Peyer's patch (tissue), 4 donors: ENCODE measurements at regions not wholly inside any gene's neighbourhood (a gene's known extent, or its start where the extent isn't known, plus 50 kb on each side); places are given as distances from the start of the nearest gene placed in this dataset.

Experiments used
- DNase-seq, 3 donors: peaks; one replicate each; pipeline ENCODE4 v3.0.0-alpha.2; 2017 to 2019
- H3K27ac ChIP-seq, 4 donors: fragments of 200-600 bp; sonication (generic); one replicate each; pipeline ENCODE4 v1.5.1; 2016 to 2019
- H3K27me3 ChIP-seq, 2 donors: fragments of 200-600 bp; sonication (generic); one replicate each; pipeline ENCODE4 v1.5.1; 2019
- H3K36me3 ChIP-seq, 3 donors: fragments of 200-600 bp; sonication (generic); one replicate each; pipeline ENCODE4 v1.5.1; 2016 to 2019
- H3K4me1 ChIP-seq, 4 donors: fragments of 200-600 bp; sonication (generic); one replicate each; pipeline ENCODE4 v1.5.1; 2016 to 2019
- H3K4me3 ChIP-seq, 4 donors: fragments of 200-600 bp; sonication (generic); 1 replicate in 3 of 4; 2 replicates in 1 of 4; pipeline ENCODE4 v1.5.1; 2016 to 2019; ENCODE audit warnings: mild to moderate bottlenecking in 1 of 4
- H3K9me3 ChIP-seq, 4 donors: fragments of 200-600 bp; sonication (generic); one replicate each; pipeline ENCODE4 v1.5.1; 2016 to 2019; ENCODE audit warnings: mild to moderate bottlenecking in 1 of 4
- POLR2A ChIP-seq, 2 donors: fragments of 450-650 bp; IDR thresholded peaks; one replicate each; pipeline ENCODE4 v1.5.1; 2017; ENCODE audit warnings: antibody characterized with exemption in 2 of 2, mild to moderate bottlenecking in 2 of 2, moderate library complexity in 2 of 2
- TF ChIP-seq, protein P1 (sequence below), 6 experiments: fragments of 450-650 bp in 4 of 6; fragments of 200-600 bp in 2 of 6; sonication (generic) in 1 of 6; IDR thresholded peaks; one replicate each; pipeline ENCODE4 v1.5.1; 2017 to 2019; ENCODE audit warnings: antibody characterized with exemption in 6 of 6, mild to moderate bottlenecking in 3 of 6, moderate library complexity in 1 of 6

DNA sequence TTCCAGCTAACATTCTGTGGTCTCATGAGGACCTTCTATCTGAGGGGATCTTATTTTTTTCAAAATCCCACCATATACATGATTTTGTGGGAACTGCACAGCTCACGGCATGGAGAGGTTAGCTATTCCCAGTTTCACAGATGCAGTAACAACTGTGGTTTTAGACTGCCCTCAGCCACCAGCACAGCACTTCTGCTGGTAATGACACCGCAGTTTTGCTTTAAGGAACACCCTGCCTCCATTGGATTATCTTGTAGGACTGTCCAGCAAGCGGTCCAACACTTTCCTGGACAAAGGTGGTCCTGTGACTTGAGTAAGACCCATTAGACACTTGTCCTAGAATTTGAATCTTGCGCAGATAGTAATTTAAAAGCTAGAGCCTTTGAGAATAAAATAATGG, 65.3 kb upstream of the SMNDC1 start:
- H3K27me3 ChIP-seq: no peaks in the 10 kb centered on the region
- TF ChIP-seq, protein P1, sequence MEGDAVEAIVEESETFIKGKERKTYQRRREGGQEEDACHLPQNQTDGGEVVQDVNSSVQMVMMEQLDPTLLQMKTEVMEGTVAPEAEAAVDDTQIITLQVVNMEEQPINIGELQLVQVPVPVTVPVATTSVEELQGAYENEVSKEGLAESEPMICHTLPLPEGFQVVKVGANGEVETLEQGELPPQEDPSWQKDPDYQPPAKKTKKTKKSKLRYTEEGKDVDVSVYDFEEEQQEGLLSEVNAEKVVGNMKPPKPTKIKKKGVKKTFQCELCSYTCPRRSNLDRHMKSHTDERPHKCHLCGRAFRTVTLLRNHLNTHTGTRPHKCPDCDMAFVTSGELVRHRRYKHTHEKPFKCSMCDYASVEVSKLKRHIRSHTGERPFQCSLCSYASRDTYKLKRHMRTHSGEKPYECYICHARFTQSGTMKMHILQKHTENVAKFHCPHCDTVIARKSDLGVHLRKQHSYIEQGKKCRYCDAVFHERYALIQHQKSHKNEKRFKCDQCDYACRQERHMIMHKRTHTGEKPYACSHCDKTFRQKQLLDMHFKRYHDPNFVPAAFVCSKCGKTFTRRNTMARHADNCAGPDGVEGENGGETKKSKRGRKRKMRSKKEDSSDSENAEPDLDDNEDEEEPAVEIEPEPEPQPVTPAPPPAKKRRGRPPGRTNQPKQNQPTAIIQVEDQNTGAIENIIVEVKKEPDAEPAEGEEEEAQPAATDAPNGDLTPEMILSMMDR (IDR thresholded peaks at IDR 0.05): no peak
- TF ChIP-seq POLR2A (IDR thresholded peaks at IDR 0.05): no peak

DNA sequence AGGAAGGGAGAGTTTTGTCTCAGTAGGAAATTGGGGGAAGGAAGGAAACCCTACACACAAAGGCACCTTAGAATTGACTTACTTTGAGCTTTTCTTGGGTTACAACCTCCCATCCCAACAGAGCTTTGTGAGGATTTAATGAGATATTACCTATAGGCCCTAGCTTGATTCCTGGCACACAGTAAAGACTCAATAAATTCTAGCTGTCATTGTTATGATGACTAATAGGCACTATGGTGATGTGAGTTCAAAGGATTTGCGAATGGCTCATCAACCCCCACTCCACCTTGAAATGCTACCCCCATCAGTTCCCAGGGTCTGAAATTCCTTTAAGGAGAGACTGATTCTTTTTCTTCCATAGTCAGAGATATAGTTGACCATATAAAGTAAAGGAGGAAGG, 67.9 kb upstream of the SMNDC1 start:
- no peaks in the 10 kb centered on the region for H3K27me3 ChIP-seq
- TF ChIP-seq, protein P1 (IDR thresholded peaks at IDR 0.05): no peak
- no peak for TF ChIP-seq POLR2A (IDR thresholded peaks at IDR 0.05)
- H3K27ac ChIP-seq: no peak overlapping the region
- H3K36me3 ChIP-seq: no peaks in the 10 kb centered on the region
- no peaks in the 10 kb centered on the region for H3K4me1 ChIP-seq
- no peak overlapping the region for H3K4me3 ChIP-seq
- no peaks in the 10 kb centered on the region for H3K9me3 ChIP-seq
- no peak for DNase-seq

More for the DNA sequence above, 65.3 kb upstream of the SMNDC1 start:
- H3K36me3 ChIP-seq: no peaks in the 10 kb centered on the region
- H3K9me3 ChIP-seq: no peaks in the 10 kb centered on the region
- peak in 1 of 3 donors; percentile 17 for DNase-seq
- no peak overlapping the region for H3K27ac ChIP-seq
- peaks cover 0 to 14% (median 0%) of the 10 kb centered on the region in 4 donors for H3K4me1 ChIP-seq
- H3K4me3 ChIP-seq: no peak overlapping the region

DNA sequence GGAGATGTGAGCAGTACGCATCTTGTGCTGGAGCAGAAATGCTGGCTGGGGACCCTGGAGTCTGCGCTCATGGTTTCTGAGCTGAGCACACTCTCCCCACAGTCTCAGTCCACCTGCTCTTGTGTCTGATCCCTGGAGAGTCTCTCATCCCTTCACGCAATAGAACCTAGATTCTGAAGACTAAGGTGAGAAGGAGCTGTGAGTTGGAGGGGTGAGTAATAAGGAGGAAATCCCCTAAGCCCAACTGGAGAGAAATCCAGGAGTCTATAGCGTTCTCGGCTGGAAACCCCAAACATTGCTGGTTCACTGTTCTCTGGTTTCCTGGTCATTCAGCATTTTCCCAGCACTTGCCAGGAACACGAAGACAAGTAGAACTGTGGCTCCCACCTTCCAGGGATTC, 68.3 kb upstream of the SMNDC1 start:
- Histone ChIP-seq H3K4me3 (no peak overlapping the region), H3K4me1 (no peaks in the 10 kb centered on the region), H3K27me3 (no peaks in the 10 kb centered on the region), H3K27ac (no peak overlapping the region), H3K9me3 (no peaks in the 10 kb centered on the region), H3K36me3 (no peaks in the 10 kb centered on the region)
- DNase-seq: peak in 1 of 3 donors; percentile 23
- no peak for TF ChIP-seq POLR2A (IDR thresholded peaks at IDR 0.05)
- TF ChIP-seq, protein P1 (IDR thresholded peaks at IDR 0.05): no peak

DNA sequence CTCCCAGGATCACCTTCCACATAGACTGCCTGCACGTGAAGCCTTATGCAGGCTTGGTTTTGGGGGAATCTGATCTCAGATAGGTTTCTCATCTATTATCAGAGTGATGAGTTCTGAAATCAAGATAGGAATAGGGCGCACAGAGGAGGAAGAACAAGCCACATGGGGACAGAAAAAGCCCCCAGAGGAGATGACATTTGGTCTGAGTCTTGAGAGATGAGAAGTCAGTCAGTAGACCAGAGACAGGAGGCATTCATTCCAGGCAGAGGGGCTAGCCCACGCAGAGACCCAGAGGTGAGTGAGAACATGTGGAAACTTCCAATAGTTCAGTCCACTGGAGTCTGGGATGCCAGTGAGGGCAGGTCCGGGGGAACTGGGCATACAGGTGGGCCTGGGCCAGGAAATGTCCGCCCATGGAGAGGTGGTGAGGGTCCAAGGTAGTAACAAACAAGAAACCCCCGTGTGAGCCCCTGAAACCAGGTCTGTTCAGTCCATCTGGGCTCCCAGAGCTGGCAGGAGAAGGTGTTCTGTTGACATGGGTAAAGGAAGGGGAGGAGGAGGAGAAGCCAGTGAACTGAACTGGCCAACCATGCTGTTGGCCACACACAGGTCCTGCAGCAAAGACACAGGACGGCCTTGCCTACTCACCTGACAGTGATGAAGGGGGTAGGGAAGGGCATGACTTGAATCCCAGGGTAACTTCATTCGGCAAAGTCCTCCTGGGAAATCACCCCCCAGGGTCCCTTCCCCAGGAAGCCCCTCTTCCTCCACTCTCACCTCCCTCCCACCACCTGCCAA, 69.3 kb upstream of the SMNDC1 start:
- Histone ChIP-seq H3K9me3 (no peaks in the 10 kb centered on the region), H3K4me3 (no peak overlapping the region), H3K4me1 (no peaks in the 10 kb centered on the region), H3K27ac (no peak overlapping the region), H3K27me3 (no peaks in the 10 kb centered on the region), H3K36me3 (no peaks in the 10 kb centered on the region)
- TF ChIP-seq POLR2A (IDR thresholded peaks at IDR 0.05): no peak
- TF ChIP-seq, protein P1 (IDR thresholded peaks at IDR 0.05): no peak
- peak in 1 of 3 donors; percentile 28 for DNase-seq

DNA sequence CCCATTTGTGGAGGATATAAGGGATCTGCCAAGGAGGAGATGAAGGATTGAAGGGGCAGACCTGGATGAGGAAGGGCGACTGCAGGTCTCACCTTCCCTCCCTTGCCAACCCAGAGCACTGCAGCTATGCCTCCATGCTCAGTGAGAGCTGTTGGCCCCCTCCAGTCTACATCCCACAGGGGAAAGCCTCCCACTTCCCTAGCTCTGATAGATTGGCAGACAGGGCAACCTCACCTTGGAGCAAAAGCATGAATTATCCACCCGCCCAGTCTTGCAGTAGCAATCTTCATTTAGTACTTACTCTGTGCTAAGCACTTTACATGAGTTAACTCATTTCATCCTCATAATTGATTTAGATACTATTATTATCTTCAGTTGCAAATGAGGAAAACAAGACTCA, 70.4 kb upstream of the SMNDC1 start:
- no peaks in the 10 kb centered on the region for H3K9me3 ChIP-seq
- H3K27ac ChIP-seq: no peak overlapping the region
- H3K4me1 ChIP-seq: no peaks in the 10 kb centered on the region
- H3K36me3 ChIP-seq: no peaks in the 10 kb centered on the region
- no peaks in the 10 kb centered on the region for H3K27me3 ChIP-seq
- no peak overlapping the region for H3K4me3 ChIP-seq
- DNase-seq: peak in 1 of 3 donors; percentile 10
- no peak for TF ChIP-seq POLR2A (IDR thresholded peaks at IDR 0.05)
- TF ChIP-seq, protein P1 (IDR thresholded peaks at IDR 0.05): no peak
